ENCODE measurements at regions not wholly inside any gene's neighbourhood (a gene's known extent, or its start where the extent isn't known, plus 50 kb on each side); places are given as distances from the start of the nearest gene placed in this dataset.

GRCh38 chr2:187115627-187116026 lies 266.7 kb upstream of the ZSWIM2 start:
- TF ChIP-seq CTCF (IDR thresholded peaks at IDR 0.05) = no peak
- no peak for TF ChIP-seq POLR2AphosphoS5 (IDR thresholded peaks at IDR 0.05)
- TF ChIP-seq EP300 (IDR thresholded peaks at IDR 0.05) = no peak
